Mucosa of descending colon (tissue), 3 donors: ENCODE measurements at regions not wholly inside any gene's neighbourhood (a gene's known extent, or its start where the extent isn't known, plus 50 kb on each side); places are given as distances from the start of the nearest gene placed in this dataset.

ENCODE experiments used
- ATAC-seq: fragments of 200-7000 bp; cut with Tn5 transposase; one replicate; pipeline ENCODE4 v1.9.1; 2020; ENCODE audit warnings: mild to moderate bottlenecking, moderate library complexity
- DNase-seq, 3 donors: peaks; one replicate each; pipeline ENCODE4 v3.0.0-alpha.2; 2020
- H3K36me3 ChIP-seq: fragments of 200-600 bp; one replicate; pipeline ENCODE4 v1.8.0; 2021; ENCODE audit warnings: low read depth, mild to moderate bottlenecking
- H3K4me1 ChIP-seq: fragments of 200-600 bp; one replicate; pipeline ENCODE4 v1.8.0; 2021; ENCODE audit warnings: low read depth, mild to moderate bottlenecking
- H3K4me3 ChIP-seq: fragments of 200-600 bp; one replicate; pipeline ENCODE4 v1.8.0; 2021; ENCODE audit warnings: mild to moderate bottlenecking
- H3K9me3 ChIP-seq: fragments of 200-600 bp; one replicate; pipeline ENCODE4 v1.8.0; 2021; ENCODE audit warnings: mild to moderate bottlenecking
- intact Hi-C, 2 donors: fragments of 100-400 bp; cut with DNase I in 1 of 2; cut with micrococcal nuclease in 1 of 2; formaldehyde crosslinking; loops; one replicate each; pipeline versions ENCODE4 v1.11.0 to v1.11.1; 2022; cut with DNase I, micrococcal nuclease
- TF ChIP-seq, protein P1 (sequence below): fragments of 200-600 bp; IDR thresholded peaks from one replicate; pipeline ENCODE4 v1.8.0; 2022; ENCODE audit warnings: antibody characterized with exemption, mild to moderate bottlenecking
- donor health status: DM: no; HTN: no; CAD: no; lungs with moderate emphysema.
- donor health status: DM: no; HTN: no; CAD: no.
- donor health status: DM: no; HTN: yes; CAD: no.

DNA sequence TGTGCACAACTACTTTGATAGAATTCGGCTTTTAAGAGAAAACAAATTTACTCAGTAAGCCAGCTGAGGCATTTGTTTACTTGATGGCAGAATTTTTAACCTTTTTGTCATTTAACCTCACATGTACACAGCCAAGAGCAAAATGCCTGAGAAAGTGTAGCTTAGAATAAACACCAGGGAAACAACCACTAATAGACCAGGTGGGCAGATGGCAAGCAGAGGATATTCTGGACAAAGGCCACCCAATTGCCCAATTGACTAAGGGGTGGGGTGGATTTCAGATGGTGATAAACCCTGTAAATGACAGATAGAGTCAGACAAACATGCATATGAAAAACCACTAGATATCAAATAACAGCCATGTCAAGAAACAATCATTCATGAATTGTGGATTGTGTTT, 190.7 kb upstream of the FBXL4 start:
- Histone ChIP-seq H3K9me3 (no peaks in the 10 kb centered on the region), H3K4me3 (no peak overlapping the region), H3K4me1 (no peaks in the 10 kb centered on the region), H3K36me3 (no peaks in the 10 kb centered on the region)
- DNase-seq = peak in 1 of 3 donors; percentile 44
- intact Hi-C loops = no loop called here
- peak; percentile 51 for ATAC-seq
- TF ChIP-seq, protein P1, sequence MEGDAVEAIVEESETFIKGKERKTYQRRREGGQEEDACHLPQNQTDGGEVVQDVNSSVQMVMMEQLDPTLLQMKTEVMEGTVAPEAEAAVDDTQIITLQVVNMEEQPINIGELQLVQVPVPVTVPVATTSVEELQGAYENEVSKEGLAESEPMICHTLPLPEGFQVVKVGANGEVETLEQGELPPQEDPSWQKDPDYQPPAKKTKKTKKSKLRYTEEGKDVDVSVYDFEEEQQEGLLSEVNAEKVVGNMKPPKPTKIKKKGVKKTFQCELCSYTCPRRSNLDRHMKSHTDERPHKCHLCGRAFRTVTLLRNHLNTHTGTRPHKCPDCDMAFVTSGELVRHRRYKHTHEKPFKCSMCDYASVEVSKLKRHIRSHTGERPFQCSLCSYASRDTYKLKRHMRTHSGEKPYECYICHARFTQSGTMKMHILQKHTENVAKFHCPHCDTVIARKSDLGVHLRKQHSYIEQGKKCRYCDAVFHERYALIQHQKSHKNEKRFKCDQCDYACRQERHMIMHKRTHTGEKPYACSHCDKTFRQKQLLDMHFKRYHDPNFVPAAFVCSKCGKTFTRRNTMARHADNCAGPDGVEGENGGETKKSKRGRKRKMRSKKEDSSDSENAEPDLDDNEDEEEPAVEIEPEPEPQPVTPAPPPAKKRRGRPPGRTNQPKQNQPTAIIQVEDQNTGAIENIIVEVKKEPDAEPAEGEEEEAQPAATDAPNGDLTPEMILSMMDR = no peak

DNA sequence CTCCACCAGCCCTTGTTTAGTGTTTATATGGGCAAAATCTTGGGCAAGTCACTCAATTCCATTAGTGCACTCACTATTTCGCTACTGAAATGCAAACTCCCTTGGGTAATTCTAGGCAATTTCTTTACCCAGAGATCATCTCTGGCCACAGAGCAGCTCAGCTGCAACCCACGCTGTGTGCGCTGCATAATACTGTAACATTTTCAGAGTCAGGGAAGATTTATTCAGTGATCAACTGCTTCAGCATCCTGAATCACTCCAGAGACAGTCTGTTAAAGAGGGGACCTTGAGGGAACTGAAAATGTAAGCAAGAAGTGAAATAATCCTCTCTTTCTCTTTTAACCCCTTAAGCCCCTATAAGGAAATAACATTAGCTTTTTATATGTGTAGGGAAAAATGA, 189.6 kb upstream of the FBXL4 start:
- TF ChIP-seq, protein P1 = no peak
- DNase-seq (no peak), ATAC-seq (no peak)
- intact Hi-C loops = no loop called here
- Histone ChIP-seq H3K36me3 (no peaks in the 10 kb centered on the region), H3K9me3 (no peaks in the 10 kb centered on the region), H3K4me1 (no peaks in the 10 kb centered on the region), H3K4me3 (no peak overlapping the region)

DNA sequence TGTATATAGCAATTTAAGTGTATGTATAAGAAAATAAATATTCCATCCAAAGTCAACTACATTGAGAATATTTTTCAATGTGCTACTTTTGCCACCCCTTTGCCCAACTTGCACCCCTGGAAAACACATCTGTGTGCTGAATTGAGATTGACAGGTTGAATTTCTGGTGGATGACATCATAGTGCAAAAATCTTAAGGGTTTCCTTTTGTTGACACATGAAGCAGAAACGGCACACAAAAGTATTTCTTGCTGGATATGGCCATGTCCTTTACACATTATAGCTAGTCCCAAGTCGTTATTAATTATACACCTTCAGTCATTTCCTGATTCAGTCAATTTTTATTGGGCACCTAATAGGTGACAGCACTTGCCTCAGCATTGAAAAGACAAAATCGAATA, 188.7 kb upstream of the FBXL4 start:
- intact Hi-C loops = no loop called here
- TF ChIP-seq, protein P1 = no peak
- H3K9me3 ChIP-seq = no peaks in the 10 kb centered on the region
- no peak overlapping the region for H3K4me3 ChIP-seq
- no peak for DNase-seq
- no peak for ATAC-seq
- no peaks in the 10 kb centered on the region for H3K36me3 ChIP-seq
- no peaks in the 10 kb centered on the region for H3K4me1 ChIP-seq

DNA sequence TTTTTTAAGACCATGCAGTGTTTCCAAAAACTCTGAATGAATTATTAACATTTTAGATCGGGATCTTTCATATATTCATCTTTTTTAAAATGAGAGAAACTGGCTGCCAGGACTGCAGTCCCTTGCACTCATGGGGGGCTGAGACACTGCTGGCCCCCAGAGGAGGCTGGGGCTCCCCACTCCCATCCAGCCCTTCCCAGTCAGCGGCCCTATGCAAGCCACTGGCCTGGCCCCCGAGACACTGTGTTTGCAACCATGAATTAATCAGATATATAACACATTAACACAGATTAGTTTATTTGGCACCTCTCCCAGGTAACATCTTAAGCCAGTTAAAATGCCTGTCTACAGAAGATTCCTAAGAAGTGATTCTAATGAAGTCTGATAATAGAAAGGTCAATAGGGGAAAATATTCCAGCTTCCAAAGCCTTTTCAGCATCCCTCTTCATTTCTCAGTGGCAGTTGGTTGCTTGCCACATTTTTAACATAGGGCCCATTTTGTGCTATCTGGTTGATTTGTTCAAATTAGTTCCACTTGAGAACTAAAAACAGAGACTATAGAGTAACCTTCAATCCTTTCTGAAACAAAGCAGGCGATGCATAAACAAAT, 184.4 kb upstream of the FBXL4 start:
- DNase-seq = no peak
- intact Hi-C loops = no loop called here
- H3K9me3 ChIP-seq = no peaks in the 10 kb centered on the region

DNA sequence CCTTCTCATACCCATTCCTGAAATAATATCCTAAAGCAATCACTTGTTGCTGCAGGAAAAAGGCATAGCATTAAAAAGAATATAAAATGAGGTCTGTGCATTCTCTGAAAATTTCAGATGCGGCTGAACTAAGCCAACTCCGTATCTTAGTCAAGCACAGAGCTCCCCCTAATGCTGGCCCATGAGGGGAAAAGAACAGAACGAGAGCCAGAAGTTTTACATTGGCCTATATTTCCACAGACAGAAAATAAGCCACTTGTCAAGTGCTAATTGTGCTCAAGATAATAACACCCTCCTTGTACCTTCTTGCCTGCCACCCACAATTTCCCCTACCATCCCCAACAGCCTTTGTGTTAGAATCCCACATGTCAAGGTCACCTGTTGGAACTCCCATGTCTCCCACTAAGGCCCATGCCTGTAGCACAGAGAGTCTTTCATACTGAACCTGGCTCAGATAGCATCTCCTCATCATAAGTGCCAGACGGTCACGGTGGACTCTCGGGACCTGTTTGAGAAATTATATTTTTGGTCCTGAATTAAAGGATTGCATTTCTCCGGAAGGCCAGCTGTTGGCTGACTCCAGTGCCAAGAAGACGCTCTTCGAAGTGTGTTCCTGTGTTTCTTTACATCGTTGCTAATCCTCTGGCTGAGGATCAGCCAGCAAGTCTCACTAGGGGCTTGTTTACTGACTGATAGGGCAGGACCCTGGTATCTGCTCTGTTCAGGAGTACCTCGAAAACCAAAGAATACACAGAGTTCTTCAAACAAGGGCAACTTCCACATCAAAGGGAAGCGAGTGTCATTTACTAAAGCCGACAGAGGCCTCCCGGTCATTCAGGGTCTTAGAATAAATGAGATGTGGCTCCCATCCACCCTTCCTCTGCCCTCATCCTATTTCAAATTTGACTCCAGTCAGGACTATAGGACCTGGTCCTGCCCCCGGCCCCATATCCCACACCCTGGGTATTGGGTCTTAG, 183.4 kb upstream of the FBXL4 start:
- intact Hi-C loops = no loop called here
- no peaks in the 10 kb centered on the region for H3K4me1 ChIP-seq
- H3K4me3 ChIP-seq = no peak overlapping the region
- ATAC-seq = no peak
- H3K9me3 ChIP-seq = no peaks in the 10 kb centered on the region
- TF ChIP-seq, protein P1 = no peak
- DNase-seq = no peak
- H3K36me3 ChIP-seq = no peaks in the 10 kb centered on the region

More for the DNA sequence above, 184.4 kb upstream of the FBXL4 start:
- Histone ChIP-seq H3K36me3 (no peaks in the 10 kb centered on the region), H3K4me1 (no peaks in the 10 kb centered on the region), H3K4me3 (no peak overlapping the region)
- TF ChIP-seq, protein P1 = no peak
- no peak for ATAC-seq
